ENCODE measurements at regions not wholly inside any gene's neighbourhood (a gene's known extent, or its start where the extent isn't known, plus 50 kb on each side); places are given as distances from the start of the nearest gene placed in this dataset.

DNA sequence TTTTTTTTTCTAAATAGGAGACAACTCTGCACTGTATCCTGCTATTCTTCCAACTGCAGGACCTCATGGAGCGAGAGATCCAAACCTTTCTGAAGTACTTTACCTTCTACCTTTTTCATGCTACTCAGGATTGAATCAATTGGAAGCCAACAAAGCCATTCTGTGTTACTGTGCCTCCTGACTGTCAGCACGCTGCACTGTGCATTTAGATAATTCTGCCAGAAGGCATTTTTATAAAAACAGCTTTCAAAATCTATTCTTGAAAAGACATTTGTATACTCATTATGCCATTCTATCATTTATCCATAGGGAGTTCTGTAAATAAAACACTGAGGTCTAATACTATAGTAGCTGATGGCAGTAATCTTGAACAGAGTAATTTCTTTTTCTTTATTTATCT lies 142.8 kb downstream of the SLIT2 start:
- TF ChIP-seq, protein P1, sequence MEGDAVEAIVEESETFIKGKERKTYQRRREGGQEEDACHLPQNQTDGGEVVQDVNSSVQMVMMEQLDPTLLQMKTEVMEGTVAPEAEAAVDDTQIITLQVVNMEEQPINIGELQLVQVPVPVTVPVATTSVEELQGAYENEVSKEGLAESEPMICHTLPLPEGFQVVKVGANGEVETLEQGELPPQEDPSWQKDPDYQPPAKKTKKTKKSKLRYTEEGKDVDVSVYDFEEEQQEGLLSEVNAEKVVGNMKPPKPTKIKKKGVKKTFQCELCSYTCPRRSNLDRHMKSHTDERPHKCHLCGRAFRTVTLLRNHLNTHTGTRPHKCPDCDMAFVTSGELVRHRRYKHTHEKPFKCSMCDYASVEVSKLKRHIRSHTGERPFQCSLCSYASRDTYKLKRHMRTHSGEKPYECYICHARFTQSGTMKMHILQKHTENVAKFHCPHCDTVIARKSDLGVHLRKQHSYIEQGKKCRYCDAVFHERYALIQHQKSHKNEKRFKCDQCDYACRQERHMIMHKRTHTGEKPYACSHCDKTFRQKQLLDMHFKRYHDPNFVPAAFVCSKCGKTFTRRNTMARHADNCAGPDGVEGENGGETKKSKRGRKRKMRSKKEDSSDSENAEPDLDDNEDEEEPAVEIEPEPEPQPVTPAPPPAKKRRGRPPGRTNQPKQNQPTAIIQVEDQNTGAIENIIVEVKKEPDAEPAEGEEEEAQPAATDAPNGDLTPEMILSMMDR (IDR thresholded peaks at IDR 0.05; ENCODE audit: unreplicated experiment): no peak
- H3K36me3 Mint-ChIP-seq: no peaks in the 10 kb centered on the region
- no peaks in the 10 kb centered on the region for H3K27me3 Mint-ChIP-seq (ENCODE audit: low read depth)
- no peak overlapping the region for H3K4me3 Mint-ChIP-seq
- peaks cover 7% of the 10 kb centered on the region for H3K4me1 Mint-ChIP-seq
- H3K9me3 Mint-ChIP-seq: no peaks in the 10 kb centered on the region
- DNase-seq (ENCODE audit: low spot score in 2 of 2, unreplicated experiment in 2 of 2): no peak
- no peak overlapping the region for H3K27ac Mint-ChIP-seq

DNA sequence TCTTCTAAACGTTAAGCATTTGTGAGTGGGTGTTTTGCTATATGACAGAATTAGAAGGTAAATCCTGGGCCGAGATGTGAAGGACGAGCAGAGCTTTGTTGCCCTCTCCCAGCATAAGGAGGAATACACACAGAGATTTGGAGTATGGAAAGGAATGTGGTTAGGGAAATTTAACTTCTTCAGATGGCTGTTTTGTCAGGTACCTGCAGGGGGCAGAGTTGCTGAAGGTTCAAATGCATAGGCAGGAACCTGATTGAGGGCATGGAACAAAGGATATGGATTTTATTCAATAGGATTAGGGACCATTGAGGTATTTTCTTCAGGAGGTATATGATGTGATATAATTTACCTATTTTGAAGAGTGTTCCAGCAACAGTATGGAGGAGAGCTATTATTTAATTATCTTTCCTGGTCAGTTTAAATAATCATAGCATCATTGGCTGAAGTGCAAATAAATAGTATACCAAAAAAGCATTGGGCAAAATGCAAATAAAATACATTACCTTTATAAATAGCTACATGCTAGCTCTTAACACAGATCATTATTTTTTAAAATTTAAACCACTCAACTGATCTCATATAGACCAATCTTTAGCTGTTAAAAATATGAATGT lies 143.6 kb downstream of the SLIT2 start:
- no peaks in the 10 kb centered on the region for H3K9me3 Mint-ChIP-seq
- TF ChIP-seq, protein P1 (IDR thresholded peaks at IDR 0.05; ENCODE audit: unreplicated experiment): peak; percentile 60
- no peaks in the 10 kb centered on the region for H3K36me3 Mint-ChIP-seq
- no peak overlapping the region for H3K4me3 Mint-ChIP-seq
- H3K27me3 Mint-ChIP-seq (ENCODE audit: low read depth): no peaks in the 10 kb centered on the region
- H3K4me1 Mint-ChIP-seq: peaks cover 7% of the 10 kb centered on the region
- H3K27ac Mint-ChIP-seq: no peak overlapping the region
- DNase-seq (ENCODE audit: low spot score in 2 of 2, unreplicated experiment in 2 of 2): no peak

- Mint-ChIP-seq H3K27me3 (ENCODE audit: low read depth) (no peaks in the 10 kb centered on the region), H3K9me3 (peaks cover 6% of the 10 kb centered on the region), H3K4me3 (no peak overlapping the region), H3K27ac (no peak overlapping the region), H3K4me1 (peaks cover 6% of the 10 kb centered on the region), H3K36me3 (no peaks in the 10 kb centered on the region)
- no peak for DNase-seq (ENCODE audit: low spot score in 2 of 2, unreplicated experiment in 2 of 2)
- TF ChIP-seq, protein P1 (IDR thresholded peaks at IDR 0.05; ENCODE audit: unreplicated experiment): no peak
These were observed 151.6 kb downstream of the SLIT2 start for GRCh38 chr4:20403290-20403689.

DNA sequence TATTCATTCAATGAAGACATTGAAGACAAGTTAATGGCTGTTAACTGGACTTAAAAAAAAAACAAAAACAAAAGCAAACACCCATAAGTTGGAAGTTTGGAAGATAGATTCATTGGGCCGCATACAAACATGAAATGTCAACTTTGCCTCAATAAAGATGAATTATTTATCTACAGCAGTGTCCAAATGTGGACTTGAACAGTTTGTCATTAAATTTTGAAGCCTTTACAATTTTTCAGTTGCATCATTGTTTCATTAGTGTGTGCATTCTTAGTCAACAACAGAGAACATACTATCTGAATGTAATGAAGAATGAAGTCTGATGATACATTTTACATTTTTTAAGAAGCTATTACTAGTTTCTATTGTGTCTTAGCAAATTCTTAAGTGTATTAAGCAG lies 152.1 kb downstream of the SLIT2 start:
- peaks cover 6% of the 10 kb centered on the region for H3K4me1 Mint-ChIP-seq
- peaks cover 2% of the 10 kb centered on the region for H3K36me3 Mint-ChIP-seq
- DNase-seq (ENCODE audit: low spot score in 2 of 2, unreplicated experiment in 2 of 2): no peak
- no peak overlapping the region for H3K4me3 Mint-ChIP-seq
- H3K27me3 Mint-ChIP-seq (ENCODE audit: low read depth): no peaks in the 10 kb centered on the region
- no peak overlapping the region for H3K27ac Mint-ChIP-seq
- peaks cover 6% of the 10 kb centered on the region for H3K9me3 Mint-ChIP-seq
- TF ChIP-seq, protein P1 (IDR thresholded peaks at IDR 0.05; ENCODE audit: unreplicated experiment): no peak

DNA sequence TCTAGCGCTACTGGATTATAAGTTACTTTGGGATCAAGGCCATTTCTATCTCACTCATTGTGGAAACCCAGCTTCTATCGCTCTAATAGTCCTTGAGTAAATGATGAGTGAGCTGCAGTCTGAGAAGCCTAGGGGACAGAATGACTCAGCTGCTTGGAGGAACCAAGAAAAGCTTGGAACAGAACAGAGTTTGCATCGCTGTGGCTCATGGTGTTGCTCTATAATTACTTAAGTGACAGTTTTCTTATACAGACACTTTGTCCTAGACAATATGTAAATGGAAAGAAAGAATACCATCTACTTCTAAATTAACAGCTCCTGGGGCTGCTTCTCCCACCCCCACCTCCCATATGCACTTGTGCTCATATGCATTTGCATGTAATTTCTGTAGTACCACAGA lies 156.9 kb downstream of the SLIT2 start:
- H3K4me3 Mint-ChIP-seq: no peak overlapping the region
- peaks cover 10% of the 10 kb centered on the region for H3K4me1 Mint-ChIP-seq
- no peaks in the 10 kb centered on the region for H3K27me3 Mint-ChIP-seq (ENCODE audit: low read depth)
- TF ChIP-seq, protein P1 (IDR thresholded peaks at IDR 0.05; ENCODE audit: unreplicated experiment): no peak
- no peak for DNase-seq (ENCODE audit: low spot score in 2 of 2, unreplicated experiment in 2 of 2)
- peaks cover 6% of the 10 kb centered on the region for H3K36me3 Mint-ChIP-seq
- H3K27ac Mint-ChIP-seq: no peak overlapping the region
- peaks cover 5% of the 10 kb centered on the region for H3K9me3 Mint-ChIP-seq

DNA sequence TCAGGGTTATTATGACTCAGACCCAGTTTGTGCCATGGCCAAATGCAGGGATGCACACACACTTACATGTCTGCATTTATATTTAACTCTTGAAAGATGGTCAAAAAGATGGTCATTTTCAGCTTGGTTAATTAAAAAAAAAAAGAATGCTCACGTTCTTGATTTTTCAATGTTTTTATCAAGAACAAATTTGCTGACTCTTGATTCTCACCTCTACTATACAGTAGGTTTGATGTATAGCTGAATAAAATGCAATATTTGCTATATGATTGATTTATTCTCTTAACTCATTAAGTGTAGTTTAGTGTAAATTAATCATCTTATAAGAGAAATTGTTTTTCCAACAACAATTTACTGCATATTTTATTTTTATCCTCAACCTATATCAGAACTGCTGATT lies 160.4 kb downstream of the SLIT2 start:
- H3K4me3 Mint-ChIP-seq: no peak overlapping the region
- peaks cover 6% of the 10 kb centered on the region for H3K36me3 Mint-ChIP-seq

More for the DNA sequence above, 160.4 kb downstream of the SLIT2 start:
- no peaks in the 10 kb centered on the region for H3K27me3 Mint-ChIP-seq (ENCODE audit: low read depth)
- H3K9me3 Mint-ChIP-seq: peaks cover 5% of the 10 kb centered on the region
- H3K4me1 Mint-ChIP-seq: peaks cover 15% of the 10 kb centered on the region
- TF ChIP-seq, protein P1 (IDR thresholded peaks at IDR 0.05; ENCODE audit: unreplicated experiment): no peak
- DNase-seq (ENCODE audit: low spot score in 2 of 2, unreplicated experiment in 2 of 2): no peak
- H3K27ac Mint-ChIP-seq: no peak overlapping the region
